HepG2 (cell line): ENCODE measurements at regions not wholly inside any gene's neighbourhood (a gene's known extent, or its start where the extent isn't known, plus 50 kb on each side); places are given as distances from the start of the nearest gene placed in this dataset.

Source experiments
- ATAC-seq: fragments of 200-7000 bp; cut with Tn5 transposase; 3 replicates; pipeline ENCODE4 v1.9.1; 2020; ENCODE audit warnings: mild to moderate bottlenecking, moderate library complexity
- BruUV-seq: library from RNA; stranded (reverse); fragments of 400-500 nt; replicated peaks from 2 replicates; lab custom pipeline; 2021; lab: Mats Ljungman, UMichigan
- CTCF ChIA-PET: fragments of 300-600 bp; formaldehyde crosslinking; extraction: SDS; loops from one replicate; lab custom pipeline; 2021; ENCODE audit warnings: low total read pairs, inconsistent platforms, low intra/inter-chr PET ratio; lab: Yijun Ruan, JAX
- POLR2A ChIA-PET: fragments of 350-600 bp; sonication (Branson Sonifier 250); formaldehyde crosslinking; loops from one replicate; lab custom pipeline; 2020; ENCODE audit warnings: antibody characterized with exemption, inconsistent platforms; lab: Yijun Ruan, JAX
- DNase-seq: peaks from one replicate; pipeline ENCODE4 v3.0.0-alpha.2; 2015; ENCODE audit warnings: low spot score
- FAIRE-seq: peaks from 3 replicates; lab custom pipeline; 2011; peaks lifted over from hg19 to GRCh38; lab: Jason Lieb, UNC
- H2AFZ ChIP-seq: one replicate; pipeline ENCODE4 v1.6.1; 2011; ENCODE audit warnings: low read length, inconsistent platforms
- H3K27ac ChIP-seq: fragments of 300-600 bp; 3 replicates; pipeline ENCODE4 v1.8.0; 2011; ENCODE audit warnings: mixed run types, mild to moderate bottlenecking, mixed read lengths, low read length, inconsistent platforms; ENCODE audit not compliant: insufficient read depth; ENCODE audit errors: extremely low read length
- H3K27me3 ChIP-seq, 2 experiments: fragments of 200-600 bp in 1 of 2; 2 replicates in 1 of 2; 3 replicates in 1 of 2; pipeline versions ENCODE4 v1.6.0 to v1.8.0; 2011; ENCODE audit warnings: low read length in 2 of 2, mild to moderate bottlenecking in 2 of 2, moderate library complexity in 2 of 2, inconsistent platforms in 1 of 2; ENCODE audit not compliant: insufficient read depth in 2 of 2, control insufficient read depth in 1 of 2
- H3K36me3 ChIP-seq, 2 experiments: fragments of 200-600 bp in 1 of 2; replicated peaks in 1 of 2; 2 replicates in 1 of 2; 3 replicates in 1 of 2; pipeline versions ENCODE4 v1.5.1 to v1.8.0; 2011; ENCODE audit warnings: low read length in 2 of 2, inconsistent platforms in 1 of 2; ENCODE audit not compliant: insufficient read depth in 2 of 2, control insufficient read depth in 1 of 2
- H3K4me1 ChIP-seq: 2 replicates; pipeline ENCODE4 v1.5.1; 2012; ENCODE audit warnings: low read length, inconsistent platforms; ENCODE audit not compliant: insufficient read depth
- H3K4me2 ChIP-seq: 2 replicates; pipeline ENCODE4 v1.6.0; 2011; ENCODE audit warnings: low read depth, low read length, inconsistent platforms
- H3K4me3 ChIP-seq, 3 experiments: fragments of 200-600 bp in 1 of 3; sonication (generic), shearing (Covaris generic) in 1 of 3; replicated peaks in 1 of 3; 2 replicates each; pipeline ENCODE4 v1.5.1; 2011 to 2016; ENCODE audit warnings: low read length in 3 of 3, inconsistent platforms in 2 of 3, low read depth in 2 of 3, mild to moderate bottlenecking in 2 of 3, control low read depth in 1 of 3, mixed read lengths in 1 of 3; ENCODE audit not compliant: insufficient read depth in 1 of 3
- H3K79me2 ChIP-seq: one replicate; pipeline ENCODE4 v1.6.1; 2011; ENCODE audit warnings: low read length, inconsistent platforms; ENCODE audit not compliant: insufficient read depth
- H3K9ac ChIP-seq: 2 replicates; pipeline ENCODE4 v1.6.0; 2011; ENCODE audit warnings: mild to moderate bottlenecking, low read depth, low read length, inconsistent platforms; ENCODE audit not compliant: insufficient read depth
- H3K9me3 ChIP-seq: 2 replicates; pipeline ENCODE4 v1.5.1; 2012; ENCODE audit warnings: mild to moderate bottlenecking, low read length
- H4K20me1 ChIP-seq: 2 replicates; pipeline ENCODE4 v1.6.0; 2011; ENCODE audit warnings: inconsistent platforms, mild to moderate bottlenecking, low read length, moderate library complexity; ENCODE audit not compliant: insufficient read depth
- FLYWCH1 ChIP-seq: sonication (generic); formaldehyde crosslinking; IDR thresholded peaks from 2 replicates; pipeline ENCODE4 v1.8.1; 2023; ENCODE audit warnings: mild to moderate bottlenecking, missing genetic modification reagents
- JARID2 ChIP-seq: sonication (generic); formaldehyde crosslinking; IDR thresholded peaks from 2 replicates; pipeline ENCODE4 v1.8.1; 2023; ENCODE audit warnings: missing genetic modification reagents, inconsistent platforms; ENCODE audit not compliant: insufficient replicate concordance
- KDM3A ChIP-seq: IDR thresholded peaks from 2 replicates; pipeline ENCODE4 v1.6.1; 2018; ENCODE audit warnings: low read depth, missing compliant biosample characterization
- NFIC ChIP-seq: IDR thresholded peaks from 2 replicates; pipeline ENCODE4 v1.6.1; 2012; ENCODE audit warnings: mild to moderate bottlenecking, low read length, inconsistent platforms
- NONO ChIP-seq, 2 experiments: fragments of 450-650 bp in 1 of 2; sonication (generic) in 1 of 2; formaldehyde crosslinking in 1 of 2; IDR thresholded peaks in 1 of 2; conservative IDR thresholded peaks in 1 of 2; 2 replicates each; pipeline versions ENCODE4 v1.6.1 to v1.8.0; 2017 to 2022; ENCODE audit warnings: mild to moderate bottlenecking in 1 of 2, missing genetic modification reagents in 1 of 2, moderate library complexity in 1 of 2
- NR2F1 ChIP-seq, 2 experiments: fragments of 450-650 bp in 1 of 2; formaldehyde crosslinking in 1 of 2; IDR thresholded peaks; 2 replicates each; pipeline versions ENCODE4 v1.5.0 to v1.6.1; 2016 to 2020; ENCODE audit warnings: mild to moderate bottlenecking in 1 of 2, missing compliant biosample characterization in 1 of 2, missing genetic modification reagents in 1 of 2, moderate library complexity in 1 of 2
- PAX8 ChIP-seq: sonication (generic); formaldehyde crosslinking; IDR thresholded peaks from 2 replicates; pipeline ENCODE4 v1.8.0; 2022; ENCODE audit warnings: mild to moderate bottlenecking, missing genetic modification reagents, borderline replicate concordance
- RARA ChIP-seq: IDR thresholded peaks from 2 replicates; pipeline ENCODE4 v1.6.1; 2016; ENCODE audit warnings: missing genetic modification reagents, missing compliant biosample characterization
- RNF2 ChIP-seq: fragments of 450-650 bp; conservative IDR thresholded peaks from 2 replicates; pipeline ENCODE4 v1.6.1; 2016; ENCODE audit warnings: low read depth
- SMYD3 ChIP-seq: sonication (generic); formaldehyde crosslinking; IDR thresholded peaks from 2 replicates; pipeline ENCODE4 v1.8.1; 2023; ENCODE audit warnings: mild to moderate bottlenecking, missing genetic modification reagents
- SOX5 ChIP-seq: IDR thresholded peaks from 2 replicates; pipeline ENCODE4 v1.6.1; 2016; ENCODE audit warnings: borderline replicate concordance
- SOX6 ChIP-seq, 2 experiments: fragments of 450-650 bp in 1 of 2; sonication (generic) in 1 of 2; formaldehyde crosslinking in 1 of 2; IDR thresholded peaks; 2 replicates each; pipeline versions ENCODE4 v1.4.0 to v1.6.1; 2017 to 2020; ENCODE audit warnings: antibody characterized with exemption in 1 of 2, mild to moderate bottlenecking in 1 of 2, missing genetic modification reagents in 1 of 2
- TARDBP ChIP-seq: sonication (generic); formaldehyde crosslinking; IDR thresholded peaks from 2 replicates; pipeline ENCODE4 v1.8.0; 2022; ENCODE audit warnings: mild to moderate bottlenecking, missing genetic modification reagents
- ZFP36L1 ChIP-seq: sonication (generic); formaldehyde crosslinking; IDR thresholded peaks from 2 replicates; pipeline ENCODE4 v1.8.0; 2022; ENCODE audit warnings: mild to moderate bottlenecking, missing genetic modification reagents, moderate library complexity
- ZNF30 ChIP-seq: sonication (generic); formaldehyde crosslinking; IDR thresholded peaks from 2 replicates; pipeline ENCODE4 v1.5.0; 2020; ENCODE audit warnings: mild to moderate bottlenecking, missing genetic modification reagents
- ZNF782 ChIP-seq: sonication (generic); formaldehyde crosslinking; IDR thresholded peaks from 2 replicates; pipeline ENCODE4 v1.4.0; 2020; ENCODE audit warnings: missing genetic modification reagents, mild to moderate bottlenecking, borderline replicate concordance
- WGBS: methylation state at CpG from one replicate; pipeline ENCODE4 v1.1.6; 2017; ENCODE audit warnings: low lambda C conversion rate; 5-methylcytosine and 5-hydroxymethylcytosine counted together
- in situ Hi-C: cut with HindIII; loops from 2 replicates; pipeline ENCODE4 v1.10.0; 2017; ENCODE audit warnings: low pct_unique_long_range_greater_than_20kb; ENCODE audit not compliant: extremely low pct_ligation_motif_present
- intact Hi-C: fragments of 100-400 bp; cut with micrococcal nuclease; formaldehyde crosslinking; loops from one replicate; pipeline ENCODE4 v1.10.0; 2022; ENCODE audit not compliant: unreplicated experiment
- TF ChIP-seq, protein P1 (sequence below): sonication (generic); formaldehyde crosslinking; IDR thresholded peaks from 2 replicates; pipeline ENCODE4 v1.8.0; 2022; ENCODE audit warnings: mild to moderate bottlenecking, missing genetic modification reagents, moderate library complexity
- TF ChIP-seq, protein P2 (sequence below): sonication (generic); formaldehyde crosslinking; IDR thresholded peaks from 2 replicates; pipeline ENCODE4 v1.5.0; 2020; ENCODE audit warnings: missing genetic modification reagents

- H3K4me1 ChIP-seq = peaks cover 7% of the 10 kb centered on the region; the same call in 1 of the 2 replicates
- no TSS peak for BruUV-seq
- H3K27ac ChIP-seq = no peak overlapping the region
- ChIA-PET POLR2A (no interaction called here), CTCF (no interaction called here)
- FAIRE-seq (no peak), DNase-seq (peak; percentile 15), ATAC-seq (peak; percentile 73)
- in situ Hi-C loops = no loop called here
- H4K20me1 ChIP-seq = no peaks in the 10 kb centered on the region
- H3K36me3 ChIP-seq = no peaks in the 10 kb centered on the region
- H3K27me3 ChIP-seq = no peaks in the 10 kb centered on the region
- no peak overlapping the region for H3K9ac ChIP-seq
- intact Hi-C loops = no loop called here
- H3K4me3 ChIP-seq = no peak overlapping the region
- H3K4me2 ChIP-seq = no peak overlapping the region
- H3K79me2 ChIP-seq = no peaks in the 10 kb centered on the region
- 0% methylated on average over 3 of the region's 3 CpGs for WGBS
- H2AFZ ChIP-seq = no peak overlapping the region
- H3K9me3 ChIP-seq = no peaks in the 10 kb centered on the region
- 0 out of 2 replicates have a peak, but pooled peaks have one; percentile 7 for TF ChIP-seq SOX5 (CRISPR knock-in tag)
- TF ChIP-seq, protein P1, sequence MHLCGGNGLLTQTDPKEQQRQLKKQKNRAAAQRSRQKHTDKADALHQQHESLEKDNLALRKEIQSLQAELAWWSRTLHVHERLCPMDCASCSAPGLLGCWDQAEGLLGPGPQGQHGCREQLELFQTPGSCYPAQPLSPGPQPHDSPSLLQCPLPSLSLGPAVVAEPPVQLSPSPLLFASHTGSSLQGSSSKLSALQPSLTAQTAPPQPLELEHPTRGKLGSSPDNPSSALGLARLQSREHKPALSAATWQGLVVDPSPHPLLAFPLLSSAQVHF (CRISPR knock-in tag) = no peak
- peak; percentile 55 for TF ChIP-seq RARA (CRISPR knock-in tag)
- no peak for TF ChIP-seq SOX6 (IDR thresholded peaks at IDR 0.05)
- TF ChIP-seq SOX6 (CRISPR knock-in tag; IDR thresholded peaks at IDR 0.05) = peak; percentile 23; the same call in 1 of the 2 replicates
- peak in 1 of 2 experiments; percentile 33; a peak in 1 of 4 replicates for TF ChIP-seq NR2F1 (CRISPR knock-in tag; IDR thresholded peaks at IDR 0.05)
Observed at GRCh38 chr5:99083197-99083596, 154.4 kb upstream of the CHD1 start.

DNA sequence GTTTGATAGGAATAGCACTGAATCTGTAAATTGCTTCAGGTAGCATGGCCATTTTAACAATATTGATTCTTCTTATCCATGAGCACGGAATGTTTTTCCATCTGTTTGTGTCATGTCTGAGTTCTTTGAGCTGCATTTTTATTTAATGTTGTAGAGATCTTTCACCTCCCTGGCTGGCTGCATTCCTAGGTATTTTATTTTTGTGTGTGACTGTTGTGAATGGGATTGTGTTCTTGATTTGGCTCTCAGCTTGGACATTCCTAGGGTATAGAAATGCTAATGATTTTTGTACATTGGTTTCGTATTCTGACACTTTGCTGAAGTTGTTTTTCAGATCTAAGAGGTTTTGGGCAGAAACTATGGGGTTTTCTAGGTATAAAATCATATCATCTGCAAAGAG, 152.9 kb upstream of the CHD1 start:
- no peaks in the 10 kb centered on the region for H4K20me1 ChIP-seq
- no peak for FAIRE-seq
- no TSS peak for BruUV-seq
- no peak overlapping the region for H2AFZ ChIP-seq
- POLR2A ChIA-PET = no interaction called here
- 0% methylated on average over 2 of the region's 2 CpGs for WGBS
- CTCF ChIA-PET = no interaction called here
- H3K4me2 ChIP-seq = no peak overlapping the region
- H3K4me3 ChIP-seq = no peak overlapping the region
- no peaks in the 10 kb centered on the region for H3K79me2 ChIP-seq
- no peak overlapping the region for H3K27ac ChIP-seq
- H3K36me3 ChIP-seq = no peaks in the 10 kb centered on the region
- DNase-seq = no peak
- H3K9me3 ChIP-seq = no peaks in the 10 kb centered on the region
- in situ Hi-C loops (no loop called here), intact Hi-C loops (no loop called here)
- H3K4me1 ChIP-seq = peaks cover 7% of the 10 kb centered on the region; the same call in 1 of the 2 replicates
- H3K9ac ChIP-seq = no peak overlapping the region
- no peaks in the 10 kb centered on the region for H3K27me3 ChIP-seq
- no peak for ATAC-seq
- TF ChIP-seq SMYD3 (no peak), RNF2 (no peak), ZNF30 (CRISPR knock-in tag) (no peak), FLYWCH1 (CRISPR knock-in tag) (no peak), NONO (IDR thresholded peaks at IDR 0.05) (no peak), NONO (CRISPR knock-in tag; conservative IDR thresholded peaks at IDR 0.05) (no peak), ZFP36L1 (CRISPR knock-in tag) (no peak), NFIC (no peak), JARID2 (CRISPR knock-in tag) (no peak), KDM3A (no peak), TARDBP (no peak), ZNF782 (CRISPR knock-in tag) (no peak), PAX8 (CRISPR knock-in tag) (no peak)
- TF ChIP-seq, protein P2, sequence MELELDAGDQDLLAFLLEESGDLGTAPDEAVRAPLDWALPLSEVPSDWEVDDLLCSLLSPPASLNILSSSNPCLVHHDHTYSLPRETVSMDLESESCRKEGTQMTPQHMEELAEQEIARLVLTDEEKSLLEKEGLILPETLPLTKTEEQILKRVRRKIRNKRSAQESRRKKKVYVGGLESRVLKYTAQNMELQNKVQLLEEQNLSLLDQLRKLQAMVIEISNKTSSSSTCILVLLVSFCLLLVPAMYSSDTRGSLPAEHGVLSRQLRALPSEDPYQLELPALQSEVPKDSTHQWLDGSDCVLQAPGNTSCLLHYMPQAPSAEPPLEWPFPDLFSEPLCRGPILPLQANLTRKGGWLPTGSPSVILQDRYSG (CRISPR knock-in tag) = no peak
